A673 (cell line): ENCODE measurements at regions not wholly inside any gene's neighbourhood (a gene's known extent, or its start where the extent isn't known, plus 50 kb on each side); places are given as distances from the start of the nearest gene placed in this dataset.

Experiments used
- BruUV-seq: library from RNA; stranded (reverse); fragments of 400-500 nt; replicated peaks from 2 replicates; lab custom pipeline; 2021; lab: Mats Ljungman, UMichigan
- CTCF ChIA-PET: fragments of 300-600 bp; sonication (Branson Sonifier 250); formaldehyde crosslinking; loops from one replicate; lab custom pipeline; 2022; ENCODE audit warnings: antibody characterized with exemption; lab: Charles Lee
- POLR2A ChIA-PET: fragments of 300-600 bp; sonication (Branson Sonifier 250); formaldehyde crosslinking; loops from one replicate; lab custom pipeline; 2022; ENCODE audit warnings: antibody characterized with exemption; ENCODE audit not compliant: low non-redundant PET; lab: Charles Lee
- DNase-seq: peaks from one replicate; pipeline ENCODE4 v3.0.0-alpha.2; 2015; ENCODE audit warnings: low spot score
- H3K27ac ChIP-seq: fragments of 200-600 bp; sonication (generic); 2 replicates; pipeline ENCODE4 v1.5.1; 2016; ENCODE audit warnings: mixed run types, low read depth, mild to moderate bottlenecking, mixed read lengths, antibody characterized with exemption, low read length; ENCODE audit not compliant: poor library complexity, severe bottlenecking
- H3K27me3 ChIP-seq: fragments of 200-600 bp; sonication (generic); replicated peaks from 2 replicates; pipeline ENCODE4 v1.6.1; 2017; ENCODE audit warnings: mixed run types, low read depth, mild to moderate bottlenecking, mixed read lengths, antibody characterized with exemption, low read length; ENCODE audit not compliant: insufficient read depth, poor library complexity
- H3K36me3 ChIP-seq: fragments of 200-600 bp; sonication (generic); 2 replicates; pipeline ENCODE4 v1.6.1; 2016; ENCODE audit warnings: mixed run types, mild to moderate bottlenecking, mixed read lengths, antibody characterized with exemption, low read length; ENCODE audit not compliant: insufficient read depth, poor library complexity, severe bottlenecking
- H3K4me1 ChIP-seq: fragments of 200-600 bp; sonication (generic); 2 replicates; pipeline ENCODE4 v1.6.1; 2017; ENCODE audit warnings: mixed run types, mild to moderate bottlenecking, mixed read lengths, antibody characterized with exemption, low read length; ENCODE audit not compliant: insufficient read depth, poor library complexity, severe bottlenecking
- H3K4me3 ChIP-seq: fragments of 200-600 bp; sonication (generic); 2 replicates; pipeline ENCODE4 v1.5.1; 2016; ENCODE audit warnings: low read depth, mixed run types, mild to moderate bottlenecking, mixed read lengths, low read length; ENCODE audit not compliant: poor library complexity, severe bottlenecking
- H3K9me3 ChIP-seq: fragments of 200-600 bp; sonication (generic); 2 replicates; pipeline ENCODE4 v1.6.1; 2016; ENCODE audit warnings: mixed run types, low read depth, mild to moderate bottlenecking, mixed read lengths, antibody characterized with exemption, low read length; ENCODE audit not compliant: poor library complexity, severe bottlenecking
- EZH2 ChIP-seq: fragments of 200-600 bp; sonication (generic); IDR thresholded peaks from 2 replicates; pipeline ENCODE4 v1.6.1; 2017; ENCODE audit warnings: borderline replicate concordance, low read depth, mild to moderate bottlenecking, mixed read lengths, antibody characterized with exemption, low read length; ENCODE audit not compliant: poor library complexity, severe bottlenecking
- intact Hi-C: fragments of 100-400 bp; cut with micrococcal nuclease; formaldehyde crosslinking; loops from one replicate; pipeline ENCODE4 v1.10.0; 2022; ENCODE audit not compliant: unreplicated experiment
- TF ChIP-seq, protein P1 (sequence below): fragments of 300-800, 200-600 bp; sonication (generic); conservative IDR thresholded peaks from 2 replicates; pipeline ENCODE4 v1.5.1; 2017; ENCODE audit warnings: low read depth, mild to moderate bottlenecking, antibody characterized with exemption, low read length, moderate library complexity, mixed read lengths

DNA sequence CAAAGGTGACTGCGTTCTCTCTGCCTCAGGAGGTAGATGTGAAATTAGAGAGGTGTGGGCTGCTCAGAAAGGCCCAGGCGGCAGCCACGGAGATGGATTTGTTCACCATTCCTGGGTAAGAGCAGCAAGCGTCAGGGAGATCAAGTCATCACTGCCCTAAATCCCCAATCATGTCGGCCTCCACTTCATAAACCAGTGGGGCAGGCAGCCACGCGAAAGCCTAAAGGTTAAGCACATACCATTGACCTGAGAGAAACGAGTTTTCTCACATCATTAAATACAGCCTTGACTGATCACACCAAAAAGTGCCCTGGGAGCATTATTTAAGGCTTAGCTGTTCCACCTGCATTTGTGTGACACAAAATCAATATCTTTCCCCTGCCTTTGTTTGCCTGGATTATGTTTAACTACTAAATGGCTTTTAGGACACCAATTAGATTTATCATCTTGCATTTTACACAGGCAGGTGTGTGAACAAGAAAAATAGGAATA, 50.7 kb upstream of the FOXB1 start:
- H3K4me3 ChIP-seq = no peak overlapping the region
- no peaks in the 10 kb centered on the region for H3K4me1 ChIP-seq
- no peak for DNase-seq
- H3K9me3 ChIP-seq = no peaks in the 10 kb centered on the region
- peaks cover 16% of the 10 kb centered on the region for H3K27me3 ChIP-seq
- ChIA-PET POLR2A (no interaction called here), CTCF (no interaction called here)
- intact Hi-C loops = no loop called here
- TF ChIP-seq EZH2 = no peak
- TF ChIP-seq, protein P1, sequence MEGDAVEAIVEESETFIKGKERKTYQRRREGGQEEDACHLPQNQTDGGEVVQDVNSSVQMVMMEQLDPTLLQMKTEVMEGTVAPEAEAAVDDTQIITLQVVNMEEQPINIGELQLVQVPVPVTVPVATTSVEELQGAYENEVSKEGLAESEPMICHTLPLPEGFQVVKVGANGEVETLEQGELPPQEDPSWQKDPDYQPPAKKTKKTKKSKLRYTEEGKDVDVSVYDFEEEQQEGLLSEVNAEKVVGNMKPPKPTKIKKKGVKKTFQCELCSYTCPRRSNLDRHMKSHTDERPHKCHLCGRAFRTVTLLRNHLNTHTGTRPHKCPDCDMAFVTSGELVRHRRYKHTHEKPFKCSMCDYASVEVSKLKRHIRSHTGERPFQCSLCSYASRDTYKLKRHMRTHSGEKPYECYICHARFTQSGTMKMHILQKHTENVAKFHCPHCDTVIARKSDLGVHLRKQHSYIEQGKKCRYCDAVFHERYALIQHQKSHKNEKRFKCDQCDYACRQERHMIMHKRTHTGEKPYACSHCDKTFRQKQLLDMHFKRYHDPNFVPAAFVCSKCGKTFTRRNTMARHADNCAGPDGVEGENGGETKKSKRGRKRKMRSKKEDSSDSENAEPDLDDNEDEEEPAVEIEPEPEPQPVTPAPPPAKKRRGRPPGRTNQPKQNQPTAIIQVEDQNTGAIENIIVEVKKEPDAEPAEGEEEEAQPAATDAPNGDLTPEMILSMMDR = no peak
- H3K27ac ChIP-seq = no peak overlapping the region
- no peaks in the 10 kb centered on the region for H3K36me3 ChIP-seq
- no TSS peak for BruUV-seq

DNA sequence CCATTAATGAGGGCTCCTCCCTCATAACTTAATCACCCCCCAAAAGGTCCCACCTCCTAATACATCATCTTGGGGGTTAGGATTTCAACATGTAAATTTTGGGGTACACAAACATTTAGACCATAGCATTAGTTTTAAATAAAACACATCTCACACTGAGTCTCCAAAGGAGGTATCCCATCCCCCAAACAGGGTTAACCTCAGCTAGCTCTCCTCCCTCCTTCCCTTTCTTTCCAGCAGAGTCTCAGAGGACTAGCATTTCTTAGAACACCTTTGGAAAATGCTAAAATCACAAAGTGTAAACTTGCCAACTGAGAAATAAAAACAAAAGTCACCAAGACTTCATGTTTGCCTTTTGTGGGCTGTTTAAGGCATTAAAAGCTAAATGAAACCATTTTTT, 51.2 kb upstream of the FOXB1 start:
- CTCF ChIA-PET = no interaction called here
- peaks cover 17% of the 10 kb centered on the region for H3K27me3 ChIP-seq
- no TSS peak for BruUV-seq
- TF ChIP-seq, protein P1 = no peak
- no peak for TF ChIP-seq EZH2
- no peak overlapping the region for H3K4me3 ChIP-seq
- no peaks in the 10 kb centered on the region for H3K4me1 ChIP-seq
- no peak for DNase-seq
- intact Hi-C loops = no loop called here
- H3K36me3 ChIP-seq = no peaks in the 10 kb centered on the region
- POLR2A ChIA-PET = no interaction called here
- no peak overlapping the region for H3K27ac ChIP-seq
- no peaks in the 10 kb centered on the region for H3K9me3 ChIP-seq

DNA sequence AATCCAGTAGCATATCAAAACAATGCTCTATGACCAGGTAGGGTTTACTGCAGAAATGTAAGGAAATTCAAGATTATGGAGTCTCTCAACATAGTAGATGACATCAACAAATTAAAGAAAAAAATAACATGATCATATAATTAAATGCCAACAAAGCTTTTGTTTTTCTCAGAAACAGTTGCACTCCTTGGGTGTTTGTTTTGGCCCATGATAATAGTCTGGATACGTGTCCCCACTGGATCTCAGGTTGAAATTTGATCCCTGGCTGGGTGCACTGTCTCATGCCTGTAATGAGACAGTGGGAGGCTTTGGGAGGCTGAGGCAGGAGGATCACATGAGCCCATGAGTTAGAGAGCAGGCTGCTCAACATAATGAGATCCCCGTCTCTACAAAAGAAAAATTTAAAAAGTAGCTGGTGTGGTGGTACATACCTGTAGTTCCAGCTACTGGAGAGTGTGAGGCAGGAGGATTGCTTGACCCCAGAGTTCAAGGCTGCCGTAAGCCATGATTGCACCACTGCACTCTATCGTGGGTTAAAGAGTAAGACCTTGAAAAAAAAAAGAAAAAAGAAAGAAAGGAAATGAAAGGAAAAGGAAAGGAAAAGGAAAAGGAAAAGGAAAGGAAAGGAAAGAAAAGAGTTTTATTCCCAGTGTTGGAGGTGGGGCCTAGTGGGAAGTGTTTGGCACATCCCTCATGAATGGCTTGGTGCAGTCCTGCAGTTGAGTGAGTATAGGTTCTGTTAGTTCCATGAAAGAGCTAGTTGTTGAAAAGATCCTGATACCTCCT, 53.3 kb upstream of the FOXB1 start:
- no peak for TF ChIP-seq EZH2
- TF ChIP-seq, protein P1 = no peak
- Histone ChIP-seq H3K27ac (no peak overlapping the region), H3K9me3 (no peaks in the 10 kb centered on the region), H3K27me3 (peaks cover 36% of the 10 kb centered on the region), H3K36me3 (no peaks in the 10 kb centered on the region), H3K4me1 (no peaks in the 10 kb centered on the region), H3K4me3 (no peak overlapping the region)
- BruUV-seq = no TSS peak
- DNase-seq = no peak
- CTCF ChIA-PET = no interaction called here
- intact Hi-C loops = no loop called here
- POLR2A ChIA-PET = no interaction called here
